Astrocyte of the spinal cord (primary cell): ENCODE measurements at regions not wholly inside any gene's neighbourhood (a gene's known extent, or its start where the extent isn't known, plus 50 kb on each side); places are given as distances from the start of the nearest gene placed in this dataset.

ENCODE experiments used
- DNase-seq: peaks from one replicate; pipeline ENCODE4 v3.0.0; 2011; ENCODE audit warnings: low read depth, low spot score
- H3K4me3 ChIP-seq: 2 replicates; pipeline ENCODE4 v1.5.1; 2011; ENCODE audit warnings: low read depth, mild to moderate bottlenecking, low read length, moderate library complexity
- in situ Hi-C: cut with HindIII; loops from 2 replicates; pipeline ENCODE4 v1.10.0; 2017; ENCODE audit warnings: low sequenced_read_pairs
- TF ChIP-seq, protein P1 (sequence below): IDR thresholded peaks from 2 replicates; pipeline ENCODE4 v1.5.1; 2012; ENCODE audit warnings: low read depth, mild to moderate bottlenecking, low read length, inconsistent platforms

DNA sequence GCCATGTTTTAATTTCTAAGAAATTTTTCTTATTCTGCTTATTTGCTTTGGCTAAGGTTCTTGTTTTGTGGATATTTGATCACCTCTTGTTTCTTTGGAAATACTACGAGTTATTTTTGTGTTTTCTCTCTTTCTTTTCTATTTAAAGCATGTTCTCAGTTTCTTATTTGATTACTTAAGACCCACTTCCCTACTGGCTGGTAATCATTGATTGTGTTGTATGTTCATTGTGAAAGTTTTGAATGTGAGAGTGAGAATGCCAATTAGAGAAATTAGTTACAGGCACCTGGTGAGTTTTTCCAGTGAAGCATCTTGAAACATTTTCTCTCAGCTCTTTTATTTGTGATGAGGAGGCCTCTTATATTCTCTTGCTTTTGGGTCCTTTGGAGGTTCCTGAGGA, 226.7 kb upstream of the MC4R start:
- TF ChIP-seq, protein P1, sequence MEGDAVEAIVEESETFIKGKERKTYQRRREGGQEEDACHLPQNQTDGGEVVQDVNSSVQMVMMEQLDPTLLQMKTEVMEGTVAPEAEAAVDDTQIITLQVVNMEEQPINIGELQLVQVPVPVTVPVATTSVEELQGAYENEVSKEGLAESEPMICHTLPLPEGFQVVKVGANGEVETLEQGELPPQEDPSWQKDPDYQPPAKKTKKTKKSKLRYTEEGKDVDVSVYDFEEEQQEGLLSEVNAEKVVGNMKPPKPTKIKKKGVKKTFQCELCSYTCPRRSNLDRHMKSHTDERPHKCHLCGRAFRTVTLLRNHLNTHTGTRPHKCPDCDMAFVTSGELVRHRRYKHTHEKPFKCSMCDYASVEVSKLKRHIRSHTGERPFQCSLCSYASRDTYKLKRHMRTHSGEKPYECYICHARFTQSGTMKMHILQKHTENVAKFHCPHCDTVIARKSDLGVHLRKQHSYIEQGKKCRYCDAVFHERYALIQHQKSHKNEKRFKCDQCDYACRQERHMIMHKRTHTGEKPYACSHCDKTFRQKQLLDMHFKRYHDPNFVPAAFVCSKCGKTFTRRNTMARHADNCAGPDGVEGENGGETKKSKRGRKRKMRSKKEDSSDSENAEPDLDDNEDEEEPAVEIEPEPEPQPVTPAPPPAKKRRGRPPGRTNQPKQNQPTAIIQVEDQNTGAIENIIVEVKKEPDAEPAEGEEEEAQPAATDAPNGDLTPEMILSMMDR: no peak
- in situ Hi-C loops: no loop called here
- H3K4me3 ChIP-seq: no peak overlapping the region
- DNase-seq: no peak

DNA sequence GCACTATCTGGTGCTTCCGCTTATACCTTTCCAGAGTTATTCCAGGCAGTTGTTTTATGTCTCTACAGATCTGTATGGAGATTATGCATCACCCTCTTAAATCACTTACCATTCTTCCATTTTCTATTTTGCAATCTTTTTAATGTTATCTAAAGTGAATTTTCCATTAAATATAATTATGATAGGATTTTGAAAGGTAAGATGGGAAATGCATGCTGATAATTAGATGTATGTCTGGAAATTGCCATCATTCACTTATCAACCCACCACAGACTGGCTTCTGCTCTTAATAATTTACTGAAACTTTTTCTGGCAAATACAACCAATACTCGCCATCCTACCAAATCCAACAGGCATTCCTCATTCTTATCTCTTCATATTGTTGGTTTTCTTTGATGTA, 227.4 kb upstream of the MC4R start:
- TF ChIP-seq, protein P1: no peak
- no peak for DNase-seq
- H3K4me3 ChIP-seq: no peak overlapping the region
- in situ Hi-C loops: no loop called here

DNA sequence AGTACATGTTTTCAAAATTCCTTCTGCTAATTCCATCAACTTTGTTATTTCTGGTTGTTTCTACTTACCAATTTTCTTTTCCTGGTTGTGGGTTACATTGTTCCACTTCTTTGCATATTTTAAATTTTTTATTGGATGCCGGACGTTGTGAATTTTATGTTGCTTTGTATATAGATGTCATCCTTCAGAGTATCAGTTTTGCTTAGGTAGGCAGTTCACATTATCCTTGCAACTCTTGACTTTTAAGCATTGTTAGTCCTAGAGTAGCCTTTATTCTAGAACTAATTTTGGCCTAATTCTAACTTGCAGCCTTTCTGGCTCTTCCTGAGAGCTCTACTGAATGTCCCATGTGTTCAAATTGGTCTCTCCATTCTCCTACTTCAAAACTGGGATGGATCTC, 228.7 kb upstream of the MC4R start:
- in situ Hi-C loops: no loop called here
- DNase-seq: no peak
- no peak overlapping the region for H3K4me3 ChIP-seq
- TF ChIP-seq, protein P1: no peak

DNA sequence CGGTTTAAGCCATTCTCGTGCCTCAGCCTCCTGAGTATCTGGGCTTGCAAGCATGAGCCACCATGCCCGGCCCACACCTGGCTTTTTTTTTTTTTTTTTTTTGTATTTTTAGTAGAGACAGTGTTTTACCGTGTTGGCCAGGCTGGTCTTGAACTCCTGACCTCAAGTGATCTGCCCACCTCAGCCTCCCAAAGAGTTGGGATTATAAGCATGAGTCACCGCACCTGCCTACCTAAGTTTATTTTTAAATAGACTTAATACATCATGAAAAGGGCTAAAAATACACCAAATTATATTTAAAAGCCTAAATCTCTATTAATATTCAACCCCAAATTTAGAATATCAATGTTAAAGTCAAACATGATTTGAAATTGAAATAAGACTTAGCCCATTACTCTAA, 250.8 kb upstream of the MC4R start:
- DNase-seq: no peak
- H3K4me3 ChIP-seq: no peak overlapping the region
- in situ Hi-C loops: no loop called here
- TF ChIP-seq, protein P1: no peak

DNA sequence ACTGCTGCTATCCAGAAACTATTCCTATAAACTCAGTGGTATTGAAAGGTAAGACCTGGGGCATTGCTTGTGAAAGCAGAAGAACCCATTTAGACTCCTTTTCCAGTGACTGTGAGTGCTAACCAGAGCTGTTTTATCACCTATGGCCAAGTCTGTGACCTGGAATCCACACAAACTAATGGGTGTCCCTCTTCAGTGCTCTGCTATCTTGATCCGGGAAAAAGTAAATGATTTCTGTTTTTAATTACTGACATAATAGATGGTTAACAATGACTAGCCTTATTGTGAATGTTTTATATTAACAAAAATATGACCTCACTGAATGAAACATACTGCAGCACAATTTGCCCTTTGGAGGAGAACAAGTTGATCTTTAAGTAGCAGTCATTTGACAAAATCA, 251.6 kb upstream of the MC4R start:
- TF ChIP-seq, protein P1: no peak
- in situ Hi-C loops: no loop called here
- DNase-seq: no peak
- no peak overlapping the region for H3K4me3 ChIP-seq

- TF ChIP-seq, protein P1: no peak
- no peak overlapping the region for H3K4me3 ChIP-seq
- DNase-seq: no peak
- in situ Hi-C loops: no loop called here
Measured at GRCh38 chr18:60639836-60640235, 267.3 kb upstream of the MC4R start.

DNA sequence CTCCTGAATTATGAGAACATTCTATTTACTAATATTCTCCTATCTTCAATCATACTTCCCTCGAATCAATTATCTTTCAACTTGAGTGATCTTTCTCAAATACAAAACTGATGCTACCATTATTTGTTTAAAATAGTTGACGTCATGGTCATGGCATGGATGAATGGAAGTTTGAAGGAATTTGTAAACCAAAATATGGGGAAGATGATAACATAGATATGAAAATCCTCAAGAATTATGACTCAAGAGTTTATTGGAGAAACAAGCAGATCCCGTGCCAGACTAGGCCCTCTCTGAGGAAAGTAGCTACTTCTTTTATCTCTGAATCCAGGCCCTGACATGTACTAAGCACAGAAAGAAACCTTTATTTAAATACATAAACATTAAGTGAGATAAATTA, 270.4 kb upstream of the MC4R start:
- in situ Hi-C loops: no loop called here
- no peak overlapping the region for H3K4me3 ChIP-seq
- no peak for DNase-seq
- TF ChIP-seq, protein P1: no peak
